ENCODE measurements at regions not wholly inside any gene's neighbourhood (a gene's known extent, or its start where the extent isn't known, plus 50 kb on each side); places are given as distances from the start of the nearest gene placed in this dataset.

- no peak for DNase-seq (ENCODE audit: low read depth, low spot score)
- no peak overlapping the region for H3K4me3 ChIP-seq (ENCODE audit: low read depth, low read length)
- in situ Hi-C loops (cut with HindIII; ENCODE audit: low sequenced_read_pairs): no loop called here
- TF ChIP-seq CTCF (IDR thresholded peaks at IDR 0.05; ENCODE audit: low read depth, low read length): no peak
Measured at GRCh38 chr16:62539657-62540056, 503.4 kb upstream of the CDH8 start.

- in situ Hi-C loops (cut with HindIII; ENCODE audit: low sequenced_read_pairs): no loop called here
- no peak for DNase-seq (ENCODE audit: low read depth, low spot score)
- H3K4me3 ChIP-seq (ENCODE audit: low read depth, low read length): no peak overlapping the region
- no peak for TF ChIP-seq CTCF (IDR thresholded peaks at IDR 0.05; ENCODE audit: low read depth, low read length)
Measured at GRCh38 chr16:62530426-62530825, 494.2 kb upstream of the CDH8 start.

GRCh38 chr16:62516001-62516400, 479.8 kb upstream of the CDH8 start:
- in situ Hi-C loops (cut with HindIII; ENCODE audit: low sequenced_read_pairs): no loop called here
- no peak for DNase-seq (ENCODE audit: low read depth, low spot score)
- no peak for TF ChIP-seq CTCF (IDR thresholded peaks at IDR 0.05; ENCODE audit: low read depth, low read length)
- H3K4me3 ChIP-seq (ENCODE audit: low read depth, low read length): no peak overlapping the region

- no peak overlapping the region for H3K4me3 ChIP-seq (ENCODE audit: low read depth, low read length)
- no peak for TF ChIP-seq CTCF (IDR thresholded peaks at IDR 0.05; ENCODE audit: low read depth, low read length)
- DNase-seq (ENCODE audit: low read depth, low spot score): no peak
- in situ Hi-C loops (cut with HindIII; ENCODE audit: low sequenced_read_pairs): no loop called here
Measured at GRCh38 chr16:62503073-62503472, 466.8 kb upstream of the CDH8 start.

- no peak for TF ChIP-seq CTCF (IDR thresholded peaks at IDR 0.05; ENCODE audit: low read depth, low read length)
- in situ Hi-C loops (cut with HindIII; ENCODE audit: low sequenced_read_pairs): no loop called here
- no peak for DNase-seq (ENCODE audit: low read depth, low spot score)
- no peak overlapping the region for H3K4me3 ChIP-seq (ENCODE audit: low read depth, low read length)
Measured at GRCh38 chr16:62478903-62479458, 442.7 kb upstream of the CDH8 start.

GRCh38 chr16:62477796-62478195, 441.6 kb upstream of the CDH8 start:
- no peak for TF ChIP-seq CTCF (IDR thresholded peaks at IDR 0.05; ENCODE audit: low read depth, low read length)
- H3K4me3 ChIP-seq (ENCODE audit: low read depth, low read length): no peak overlapping the region
- in situ Hi-C loops (cut with HindIII; ENCODE audit: low sequenced_read_pairs): no loop called here
- DNase-seq (ENCODE audit: low read depth, low spot score): no peak

GRCh38 chr16:62475573-62475972, 439.3 kb upstream of the CDH8 start:
- in situ Hi-C loops (cut with HindIII; ENCODE audit: low sequenced_read_pairs): no loop called here
- TF ChIP-seq CTCF (IDR thresholded peaks at IDR 0.05; ENCODE audit: low read depth, low read length): no peak
- DNase-seq (ENCODE audit: low read depth, low spot score): no peak
- H3K4me3 ChIP-seq (ENCODE audit: low read depth, low read length): no peak overlapping the region
